Esophagus muscularis mucosa (tissue), 4 donors: ENCODE measurements at regions not wholly inside any gene's neighbourhood (a gene's known extent, or its start where the extent isn't known, plus 50 kb on each side); places are given as distances from the start of the nearest gene placed in this dataset.

Experiments used
- DNase-seq: peaks from one replicate; pipeline ENCODE4 v3.0.0-alpha.2; 2017; ENCODE audit errors: extremely low spot score
- H3K27ac ChIP-seq, 4 donors: fragments of 200-600 bp; sonication (generic); replicated peaks in 1 of 4; 1 replicate in 3 of 4; 2 replicates in 1 of 4; pipeline ENCODE4 v1.5.1; 2016 to 2019; ENCODE audit warnings: mild to moderate bottlenecking in 1 of 4
- H3K27me3 ChIP-seq, 4 donors: fragments of 200-600 bp; sonication (generic); one replicate each; pipeline versions ENCODE4 v1.5.1 to v1.6.0; 2016 to 2019
- H3K36me3 ChIP-seq, 4 donors: fragments of 200-600 bp; sonication (generic); one replicate each; pipeline ENCODE4 v1.5.1; 2016 to 2019
- H3K4me1 ChIP-seq, 4 donors: fragments of 200-600 bp; sonication (generic); one replicate each; pipeline ENCODE4 v1.5.1; 2016 to 2019
- H3K4me3 ChIP-seq, 4 donors: fragments of 200-600 bp; sonication (generic); 1 replicate in 2 of 4; 2 replicates in 2 of 4; pipeline ENCODE4 v1.5.1; 2016 to 2019; ENCODE audit warnings: mild to moderate bottlenecking in 4 of 4, moderate library complexity in 1 of 4
- H3K9me3 ChIP-seq, 4 donors: fragments of 200-600 bp; sonication (generic); 1 replicate in 3 of 4; 2 replicates in 1 of 4; pipeline ENCODE4 v1.5.1; 2016 to 2019
- EP300 ChIP-seq: sonication (generic); formaldehyde crosslinking; IDR thresholded peaks from one replicate; pipeline ENCODE4 v1.6.1; 2017; ENCODE audit warnings: antibody characterized with exemption
- POLR2A ChIP-seq: fragments of 450-650 bp; IDR thresholded peaks from one replicate; pipeline ENCODE4 v1.6.1; 2017; ENCODE audit warnings: antibody characterized with exemption, moderate library complexity, mild to moderate bottlenecking, low read depth
- POLR2AphosphoS5 ChIP-seq, 2 donors: sonication (generic); formaldehyde crosslinking; IDR thresholded peaks; one replicate each; pipeline ENCODE4 v1.6.1; 2017; ENCODE audit warnings: antibody characterized with exemption in 2 of 2
- WGBS: methylation state at CpG from one replicate; pipeline ENCODE4 v1.1.5; 2018; 5-methylcytosine and 5-hydroxymethylcytosine counted together
- intact Hi-C: fragments of 100-400 bp; cut with DNase I; formaldehyde crosslinking; loops from one replicate; pipeline ENCODE4 v1.15.1; 2023
- TF ChIP-seq, protein P1 (sequence below), 3 experiments: fragments of 200-600 bp in 2 of 3; fragments of 450-650 bp in 1 of 3; sonication (generic) in 2 of 3; IDR thresholded peaks; one replicate each; pipeline ENCODE4 v1.5.1; 2017 to 2019; ENCODE audit warnings: antibody characterized with exemption in 3 of 3, mild to moderate bottlenecking in 2 of 3, moderate library complexity in 1 of 3

DNA sequence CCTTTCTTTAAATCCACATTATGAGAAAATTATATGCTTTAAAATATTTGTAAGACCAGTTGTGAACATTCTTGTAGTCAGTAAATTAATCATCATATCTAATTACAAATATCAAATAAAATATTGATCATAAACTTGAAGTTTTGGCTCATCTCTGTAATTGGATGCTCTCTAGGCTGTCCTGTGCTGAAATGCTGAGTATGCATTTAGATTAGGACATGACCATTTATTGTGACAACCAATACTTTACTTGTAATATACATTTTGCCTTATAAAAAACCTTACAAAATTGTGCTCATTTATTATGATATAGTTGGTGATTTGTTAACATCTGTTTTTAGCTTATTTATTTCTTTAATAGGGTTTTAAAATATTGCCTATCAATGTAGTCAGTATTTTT is 116.1 kb upstream of the DOCK10 start:
- H3K4me1 ChIP-seq, result no peaks in the 10 kb centered on the region
- intact Hi-C loops, result no loop called here
- no peak for DNase-seq
- H3K36me3 ChIP-seq, result no peaks in the 10 kb centered on the region
- no peak overlapping the region for H3K4me3 ChIP-seq
- no peak overlapping the region for H3K27ac ChIP-seq
- TF ChIP-seq POLR2AphosphoS5 (IDR thresholded peaks at IDR 0.05) (no peak), POLR2A (no peak), EP300 (no peak)
- TF ChIP-seq, protein P1, sequence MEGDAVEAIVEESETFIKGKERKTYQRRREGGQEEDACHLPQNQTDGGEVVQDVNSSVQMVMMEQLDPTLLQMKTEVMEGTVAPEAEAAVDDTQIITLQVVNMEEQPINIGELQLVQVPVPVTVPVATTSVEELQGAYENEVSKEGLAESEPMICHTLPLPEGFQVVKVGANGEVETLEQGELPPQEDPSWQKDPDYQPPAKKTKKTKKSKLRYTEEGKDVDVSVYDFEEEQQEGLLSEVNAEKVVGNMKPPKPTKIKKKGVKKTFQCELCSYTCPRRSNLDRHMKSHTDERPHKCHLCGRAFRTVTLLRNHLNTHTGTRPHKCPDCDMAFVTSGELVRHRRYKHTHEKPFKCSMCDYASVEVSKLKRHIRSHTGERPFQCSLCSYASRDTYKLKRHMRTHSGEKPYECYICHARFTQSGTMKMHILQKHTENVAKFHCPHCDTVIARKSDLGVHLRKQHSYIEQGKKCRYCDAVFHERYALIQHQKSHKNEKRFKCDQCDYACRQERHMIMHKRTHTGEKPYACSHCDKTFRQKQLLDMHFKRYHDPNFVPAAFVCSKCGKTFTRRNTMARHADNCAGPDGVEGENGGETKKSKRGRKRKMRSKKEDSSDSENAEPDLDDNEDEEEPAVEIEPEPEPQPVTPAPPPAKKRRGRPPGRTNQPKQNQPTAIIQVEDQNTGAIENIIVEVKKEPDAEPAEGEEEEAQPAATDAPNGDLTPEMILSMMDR (IDR thresholded peaks at IDR 0.05), result no peak
- H3K9me3 ChIP-seq, result no peaks in the 10 kb centered on the region
- H3K27me3 ChIP-seq, result no peaks in the 10 kb centered on the region

DNA sequence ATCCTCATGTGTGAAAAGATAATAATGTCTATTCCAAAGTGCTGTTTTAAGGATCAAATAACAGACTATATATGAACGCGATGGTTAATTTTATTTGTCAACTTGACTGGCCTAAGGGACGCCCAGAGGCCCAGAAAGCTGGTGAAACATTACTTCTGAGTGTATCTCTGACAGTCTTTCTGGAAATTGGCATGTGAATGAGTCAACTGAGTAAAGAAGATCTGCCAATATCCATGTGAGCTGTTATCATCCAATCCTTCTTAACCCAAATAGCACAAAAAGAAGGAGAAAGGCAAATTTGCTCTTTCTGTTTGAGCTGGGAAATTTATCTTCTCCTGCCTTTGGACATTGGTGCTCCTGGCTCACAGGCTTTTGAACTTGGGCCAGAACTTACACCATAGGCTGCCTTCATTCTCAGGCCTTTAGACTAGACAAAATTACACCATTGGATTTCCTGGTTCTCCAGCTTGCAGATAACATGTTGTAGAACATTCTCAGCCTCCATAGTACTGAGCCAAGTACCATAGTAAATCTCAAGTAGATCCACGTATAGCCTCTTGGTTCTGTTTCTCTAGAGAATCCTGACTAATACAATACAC is 114.7 kb upstream of the DOCK10 start:
- Histone ChIP-seq H3K4me1 (no peaks in the 10 kb centered on the region), H3K27ac (no peak overlapping the region), H3K27me3 (no peaks in the 10 kb centered on the region), H3K36me3 (no peaks in the 10 kb centered on the region), H3K4me3 (no peak overlapping the region), H3K9me3 (no peaks in the 10 kb centered on the region)
- TF ChIP-seq POLR2A (no peak), EP300 (no peak), POLR2AphosphoS5 (IDR thresholded peaks at IDR 0.05) (no peak)
- TF ChIP-seq, protein P1 (IDR thresholded peaks at IDR 0.05), result no peak
- intact Hi-C loops, result no loop called here
- WGBS, result 81% methylated on average over 4 of the region's 4 CpGs
- no peak for DNase-seq

DNA sequence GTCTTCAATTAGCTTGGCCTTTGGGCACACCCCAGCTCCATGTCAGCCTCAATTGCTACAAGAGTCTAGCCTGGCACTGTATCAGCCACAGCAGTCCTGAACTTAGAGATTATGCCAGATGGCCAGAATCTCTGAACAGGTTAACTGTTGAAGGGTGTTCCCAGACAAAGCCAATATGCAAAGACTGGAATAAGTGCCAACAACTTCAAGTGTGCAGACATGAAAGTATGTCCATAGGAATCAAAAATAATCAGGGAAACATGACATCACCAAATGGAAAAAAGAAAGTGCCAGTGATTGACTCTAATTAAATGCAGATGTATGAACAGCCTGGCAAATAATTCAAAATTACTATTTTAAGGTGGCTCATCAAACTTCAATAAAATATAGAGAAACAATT is 98.5 kb upstream of the DOCK10 start:
- intact Hi-C loops, result no loop called here
- H3K4me3 ChIP-seq, result no peak overlapping the region

DNA sequence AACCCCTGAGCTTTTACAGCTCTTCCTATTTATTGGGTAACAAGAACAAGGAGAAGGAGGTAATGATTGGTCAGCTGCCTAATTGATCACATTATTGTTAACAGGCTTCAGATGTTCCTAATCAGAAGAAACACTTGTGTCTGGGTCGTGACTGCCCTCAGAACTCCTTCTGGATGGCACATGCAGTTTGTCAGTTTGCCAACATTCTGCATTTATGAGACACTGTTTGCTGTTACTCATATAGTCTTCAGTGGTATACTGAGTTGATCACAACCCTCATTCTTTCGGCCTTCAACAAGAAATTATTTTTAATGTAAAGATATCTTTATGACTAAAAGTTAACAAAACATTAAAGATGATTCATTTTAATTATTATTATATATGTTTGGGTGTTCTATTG is 95.7 kb upstream of the DOCK10 start:
- 67% methylated on average over 2 of the region's 2 CpGs for WGBS
- TF ChIP-seq POLR2AphosphoS5 (IDR thresholded peaks at IDR 0.05) (no peak), POLR2A (no peak), EP300 (no peak)
- TF ChIP-seq, protein P1 (IDR thresholded peaks at IDR 0.05), result no peak
- intact Hi-C loops, result no loop called here

More for the DNA sequence above, 98.5 kb upstream of the DOCK10 start:
- H3K36me3 ChIP-seq, result no peaks in the 10 kb centered on the region
- TF ChIP-seq EP300 (no peak), POLR2A (no peak), POLR2AphosphoS5 (IDR thresholded peaks at IDR 0.05) (no peak)
- TF ChIP-seq, protein P1 (IDR thresholded peaks at IDR 0.05), result no peak
- peaks cover 0 to 4% (median 0%) of the 10 kb centered on the region in 4 donors for H3K9me3 ChIP-seq
- no peak overlapping the region for H3K27ac ChIP-seq
- no peaks in the 10 kb centered on the region for H3K27me3 ChIP-seq
- no peaks in the 10 kb centered on the region for H3K4me1 ChIP-seq
- no peak for DNase-seq

DNA sequence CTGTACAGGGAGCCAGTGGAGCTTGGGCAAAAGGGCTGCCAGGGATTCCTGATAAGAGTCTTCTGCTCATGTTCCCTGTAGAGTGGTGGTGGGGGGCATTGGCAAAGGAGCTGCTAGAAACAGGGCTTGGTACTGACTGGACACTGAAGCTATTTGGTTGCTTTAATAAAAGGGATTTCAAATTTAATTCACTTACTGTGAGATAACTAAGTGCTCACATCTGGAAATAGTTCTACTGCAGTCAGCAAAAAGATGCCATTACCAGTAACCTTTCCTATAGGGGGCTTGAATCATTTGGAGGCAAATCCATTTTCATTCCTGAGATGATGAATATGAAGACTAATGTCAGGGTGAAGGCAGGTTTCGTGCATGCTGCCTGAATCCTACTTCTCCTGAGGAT is 94.3 kb upstream of the DOCK10 start:
- no peak for DNase-seq
- no peak for TF ChIP-seq POLR2A
- TF ChIP-seq, protein P1 (IDR thresholded peaks at IDR 0.05), result no peak
- no peak for TF ChIP-seq EP300
- no peak for TF ChIP-seq POLR2AphosphoS5 (IDR thresholded peaks at IDR 0.05)
- H3K36me3 ChIP-seq, result no peaks in the 10 kb centered on the region
- intact Hi-C loops, result no loop called here
- H3K27me3 ChIP-seq, result no peaks in the 10 kb centered on the region
- H3K4me1 ChIP-seq, result no peaks in the 10 kb centered on the region
- peaks cover 0 to 4% (median 0%) of the 10 kb centered on the region in 4 donors for H3K9me3 ChIP-seq
- no peak overlapping the region for H3K4me3 ChIP-seq
- WGBS, result 75% methylated on average over 1 of the region's 1 CpG
- no peak overlapping the region for H3K27ac ChIP-seq

More for the DNA sequence above, 95.7 kb upstream of the DOCK10 start:
- Histone ChIP-seq H3K27ac (no peak overlapping the region), H3K4me3 (no peak overlapping the region), H3K4me1 (no peaks in the 10 kb centered on the region), H3K27me3 (no peaks in the 10 kb centered on the region), H3K9me3 (peaks cover 0 to 4% (median 0%) of the 10 kb centered on the region in 4 donors), H3K36me3 (no peaks in the 10 kb centered on the region)
- no peak for DNase-seq
